ENCODE measurements at regions not wholly inside any gene's neighbourhood (a gene's known extent, or its start where the extent isn't known, plus 50 kb on each side); places are given as distances from the start of the nearest gene placed in this dataset.

DNA sequence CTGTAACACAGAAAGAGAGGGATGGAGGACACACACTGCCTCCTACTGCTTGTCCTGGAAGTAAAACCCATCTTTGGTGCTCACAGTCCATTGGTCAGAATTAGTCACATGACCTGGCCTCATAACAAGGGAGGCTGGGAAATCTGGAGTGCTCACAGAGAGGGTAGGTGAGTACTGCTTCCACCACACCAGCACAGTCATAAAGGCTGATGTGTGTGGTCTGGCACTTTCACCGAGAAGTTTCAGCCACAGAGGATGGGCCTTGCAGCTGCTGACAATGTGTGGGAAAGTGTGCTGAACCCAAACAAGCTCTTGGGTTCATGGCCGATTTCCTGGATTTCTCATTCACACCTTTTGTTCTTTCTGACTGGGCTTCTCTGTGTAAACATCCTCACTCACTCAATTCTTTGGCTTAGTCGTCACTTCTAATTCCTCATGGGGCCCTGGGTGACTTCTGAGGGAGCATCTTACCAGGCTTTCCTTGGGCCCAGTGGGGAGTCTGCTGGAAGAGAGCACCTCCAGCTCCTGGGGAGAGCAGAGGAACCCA lies 100.7 kb downstream of the ASB7 start:
- no peaks in the 10 kb centered on the region for H3K9me3 Mint-ChIP-seq (ENCODE audit: low read depth)

DNA sequence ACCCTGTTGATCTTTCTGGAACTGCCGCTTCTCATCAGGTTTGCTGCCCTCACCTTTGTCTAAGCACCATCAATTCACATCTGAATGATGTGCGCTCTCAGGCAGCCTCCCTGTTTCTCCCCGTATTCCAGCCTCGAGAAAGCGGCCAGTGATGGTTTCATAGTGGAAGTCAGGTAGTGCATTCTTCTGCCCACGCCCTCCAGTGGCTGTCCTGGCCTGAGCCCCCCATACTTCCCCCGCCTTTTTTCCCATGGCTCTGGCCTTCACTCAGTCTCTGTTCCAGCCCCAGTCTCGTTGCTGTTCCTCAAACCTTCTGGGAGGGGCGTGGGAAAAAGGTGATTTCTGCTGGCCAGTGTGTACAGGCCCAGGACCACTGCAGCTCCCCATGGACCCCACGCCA lies 101.3 kb downstream of the ASB7 start:
- H3K4me1 Mint-ChIP-seq (ENCODE audit: low read depth) = no peaks in the 10 kb centered on the region
- peaks cover 10% of the 10 kb centered on the region for H3K36me3 Mint-ChIP-seq
- H3K27me3 Mint-ChIP-seq = peaks cover 26% of the 10 kb centered on the region
- H3K27ac Mint-ChIP-seq = no peak overlapping the region
- H3K4me3 Mint-ChIP-seq = no peak overlapping the region
- no peaks in the 10 kb centered on the region for H3K9me3 Mint-ChIP-seq (ENCODE audit: low read depth)

More for the DNA sequence above, 100.7 kb downstream of the ASB7 start:
- Mint-ChIP-seq H3K27me3 (peaks cover 24% of the 10 kb centered on the region), H3K36me3 (peaks cover 7% of the 10 kb centered on the region), H3K4me1 (ENCODE audit: low read depth) (no peaks in the 10 kb centered on the region), H3K27ac (no peak overlapping the region), H3K4me3 (no peak overlapping the region)

DNA sequence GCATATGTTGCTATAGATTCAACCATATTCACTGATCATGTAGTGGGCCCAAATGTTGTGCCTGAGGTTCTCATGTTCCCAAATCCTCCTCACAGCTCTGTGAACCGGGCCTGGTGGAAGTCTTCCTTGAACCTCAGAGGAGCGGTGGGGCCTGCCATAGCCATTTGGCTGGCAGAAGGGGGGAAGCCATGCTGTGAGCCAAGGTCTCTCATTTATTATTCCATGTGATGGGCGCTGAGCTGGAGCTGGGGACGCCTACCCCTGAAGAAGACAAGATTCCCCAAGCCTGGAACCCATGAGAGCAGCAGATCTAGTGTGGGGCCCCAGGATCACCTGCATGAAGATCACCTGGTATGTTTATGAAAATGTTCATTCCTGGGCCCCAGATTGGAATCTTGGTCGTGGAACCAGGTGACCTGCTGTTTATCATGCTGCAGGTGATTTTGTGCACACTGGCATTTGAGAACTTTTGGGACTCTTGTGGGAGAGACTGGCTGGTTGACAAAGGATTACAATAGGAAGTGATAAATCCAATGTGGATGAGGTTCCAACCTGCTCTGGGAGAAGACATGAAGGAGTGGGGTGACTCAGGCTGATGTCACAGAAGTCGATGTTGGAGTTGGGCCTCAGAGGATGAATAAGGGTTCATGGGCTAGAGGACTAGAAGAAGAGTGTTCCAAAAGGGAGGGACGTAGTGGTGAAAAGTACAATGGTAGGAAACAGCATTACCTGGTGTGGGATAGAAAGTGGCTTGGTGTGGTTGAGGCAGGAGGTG lies 102.1 kb downstream of the ASB7 start:
- Mint-ChIP-seq H3K9me3 (ENCODE audit: low read depth) (no peaks in the 10 kb centered on the region), H3K4me1 (ENCODE audit: low read depth) (no peaks in the 10 kb centered on the region), H3K27ac (no peak overlapping the region), H3K4me3 (no peak overlapping the region), H3K27me3 (peaks cover 26% of the 10 kb centered on the region), H3K36me3 (peaks cover 10% of the 10 kb centered on the region)

DNA sequence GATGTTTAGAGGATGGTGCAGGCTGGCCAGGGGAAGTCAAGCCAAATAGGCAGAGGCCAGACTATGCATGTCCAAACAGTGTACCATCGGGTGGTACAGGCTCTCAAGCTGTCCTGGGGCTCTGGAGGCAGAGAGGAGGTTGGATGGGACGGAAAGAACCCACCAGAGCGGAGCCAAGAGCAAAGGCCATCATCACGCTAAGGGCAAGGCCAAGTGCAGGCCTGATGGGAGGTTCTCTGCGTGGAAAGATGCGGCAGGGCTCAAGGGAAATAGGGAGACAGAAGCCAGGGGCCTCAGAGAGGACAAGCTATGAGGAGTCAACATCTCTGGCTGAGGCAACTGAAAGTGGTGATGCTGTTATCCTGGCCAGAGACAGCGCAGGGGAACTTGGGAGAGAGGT lies 102.7 kb downstream of the ASB7 start:
- no peak overlapping the region for H3K4me3 Mint-ChIP-seq
- no peak overlapping the region for H3K27ac Mint-ChIP-seq
- H3K27me3 Mint-ChIP-seq = peaks cover 26% of the 10 kb centered on the region

DNA sequence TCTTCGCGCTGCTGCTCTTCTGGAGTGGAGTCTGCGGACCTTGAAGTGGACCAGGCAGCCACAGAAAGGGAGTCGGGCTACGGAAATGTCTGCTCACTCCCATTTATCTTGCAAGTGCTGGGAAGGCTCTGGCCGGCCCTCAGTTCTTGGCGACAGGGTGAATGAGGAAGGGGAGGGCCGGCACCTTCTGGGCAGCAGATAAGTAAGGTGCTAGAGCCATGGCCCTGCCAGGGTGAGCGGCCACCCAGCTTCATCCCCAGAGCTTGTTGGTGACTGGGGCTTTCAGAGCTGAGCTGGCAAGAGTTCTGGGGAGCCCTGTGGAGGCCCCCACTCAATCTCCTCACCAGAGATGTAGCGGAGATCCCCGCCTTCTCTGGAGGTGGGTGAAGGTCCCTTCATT lies 103.5 kb downstream of the ASB7 start:
- H3K27me3 Mint-ChIP-seq = peaks cover 26% of the 10 kb centered on the region
- no peak overlapping the region for H3K4me3 Mint-ChIP-seq

More for the DNA sequence above, 102.7 kb downstream of the ASB7 start:
- Mint-ChIP-seq H3K4me1 (ENCODE audit: low read depth) (no peaks in the 10 kb centered on the region), H3K36me3 (peaks cover 10% of the 10 kb centered on the region), H3K9me3 (ENCODE audit: low read depth) (no peaks in the 10 kb centered on the region)

DNA sequence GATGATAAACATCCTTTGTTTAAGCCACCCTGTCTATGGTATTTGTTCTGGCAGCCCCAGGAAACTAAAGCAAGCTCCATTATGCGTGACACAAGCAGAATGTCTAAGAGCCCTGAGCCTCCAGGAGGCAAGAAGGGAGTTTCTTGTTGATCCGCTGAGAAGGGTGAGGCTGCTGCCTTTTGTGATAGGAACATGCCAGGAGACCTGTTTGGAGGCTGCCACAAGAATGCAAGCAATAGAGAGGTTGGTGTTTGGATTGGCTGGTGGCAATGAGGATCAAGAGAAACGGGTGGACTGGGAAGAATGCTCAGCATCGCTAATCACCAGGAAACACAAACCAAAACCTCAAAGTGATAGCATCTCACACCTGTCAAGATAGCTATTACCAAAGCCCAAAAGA lies 104.8 kb downstream of the ASB7 start:
- Mint-ChIP-seq H3K27me3 (peaks cover 20% of the 10 kb centered on the region), H3K4me1 (ENCODE audit: low read depth) (no peaks in the 10 kb centered on the region), H3K4me3 (no peak overlapping the region), H3K27ac (no peak overlapping the region), H3K36me3 (peaks cover 10% of the 10 kb centered on the region), H3K9me3 (ENCODE audit: low read depth) (no peaks in the 10 kb centered on the region)

More for the DNA sequence above, 103.5 kb downstream of the ASB7 start:
- Mint-ChIP-seq H3K27ac (no peak overlapping the region), H3K9me3 (ENCODE audit: low read depth) (no peaks in the 10 kb centered on the region), H3K36me3 (peaks cover 10% of the 10 kb centered on the region), H3K4me1 (ENCODE audit: low read depth) (no peaks in the 10 kb centered on the region)

DNA sequence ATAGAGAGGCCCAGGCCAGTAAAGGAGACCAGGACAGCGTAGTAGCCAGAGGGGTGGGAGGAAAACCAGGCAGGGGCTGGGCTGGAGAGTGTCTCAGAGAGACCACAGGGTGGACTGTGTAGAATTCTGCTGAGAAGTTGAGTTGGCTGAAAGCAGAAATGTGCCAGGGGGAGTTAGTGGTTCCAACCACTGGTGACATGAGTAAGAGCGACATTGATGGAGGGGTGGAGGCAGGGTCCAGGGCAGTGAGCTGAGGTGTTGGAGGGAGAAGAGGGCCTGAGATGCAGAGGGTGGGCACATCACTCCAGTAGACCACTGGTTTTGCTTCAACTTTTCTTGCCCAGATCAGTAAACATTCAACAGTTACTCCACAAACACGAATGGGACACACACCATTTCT lies 106.5 kb downstream of the ASB7 start:
- Mint-ChIP-seq H3K36me3 (peaks cover 10% of the 10 kb centered on the region), H3K4me3 (no peak overlapping the region), H3K9me3 (ENCODE audit: low read depth) (no peaks in the 10 kb centered on the region), H3K27ac (no peak overlapping the region), H3K4me1 (ENCODE audit: low read depth) (no peaks in the 10 kb centered on the region), H3K27me3 (peaks cover 18% of the 10 kb centered on the region)

DNA sequence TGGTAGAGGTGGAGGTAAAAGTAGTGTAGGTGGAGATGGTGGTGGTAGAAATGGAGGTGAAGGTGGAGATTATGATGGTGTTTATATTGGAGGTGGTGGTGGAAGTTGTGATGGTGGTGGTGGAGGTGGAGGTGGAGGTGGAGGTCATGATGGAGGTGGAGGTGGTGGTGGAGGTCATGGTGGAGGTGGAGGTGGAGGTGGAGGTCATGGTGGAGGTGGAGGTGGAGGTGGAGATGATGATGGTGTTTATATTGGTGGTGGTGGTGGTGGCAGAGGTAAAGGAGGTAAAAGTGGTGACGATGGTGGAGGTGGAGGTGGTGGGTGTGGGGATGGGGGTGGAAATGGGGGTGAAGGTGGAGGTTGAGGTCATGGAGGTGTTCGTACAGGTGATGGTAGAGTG lies 107.8 kb downstream of the ASB7 start:
- Mint-ChIP-seq H3K27ac (no peak overlapping the region), H3K4me1 (ENCODE audit: low read depth) (no peaks in the 10 kb centered on the region), H3K36me3 (peaks cover 3% of the 10 kb centered on the region), H3K4me3 (no peak overlapping the region), H3K9me3 (ENCODE audit: low read depth) (no peaks in the 10 kb centered on the region), H3K27me3 (peaks cover 10% of the 10 kb centered on the region)

DNA sequence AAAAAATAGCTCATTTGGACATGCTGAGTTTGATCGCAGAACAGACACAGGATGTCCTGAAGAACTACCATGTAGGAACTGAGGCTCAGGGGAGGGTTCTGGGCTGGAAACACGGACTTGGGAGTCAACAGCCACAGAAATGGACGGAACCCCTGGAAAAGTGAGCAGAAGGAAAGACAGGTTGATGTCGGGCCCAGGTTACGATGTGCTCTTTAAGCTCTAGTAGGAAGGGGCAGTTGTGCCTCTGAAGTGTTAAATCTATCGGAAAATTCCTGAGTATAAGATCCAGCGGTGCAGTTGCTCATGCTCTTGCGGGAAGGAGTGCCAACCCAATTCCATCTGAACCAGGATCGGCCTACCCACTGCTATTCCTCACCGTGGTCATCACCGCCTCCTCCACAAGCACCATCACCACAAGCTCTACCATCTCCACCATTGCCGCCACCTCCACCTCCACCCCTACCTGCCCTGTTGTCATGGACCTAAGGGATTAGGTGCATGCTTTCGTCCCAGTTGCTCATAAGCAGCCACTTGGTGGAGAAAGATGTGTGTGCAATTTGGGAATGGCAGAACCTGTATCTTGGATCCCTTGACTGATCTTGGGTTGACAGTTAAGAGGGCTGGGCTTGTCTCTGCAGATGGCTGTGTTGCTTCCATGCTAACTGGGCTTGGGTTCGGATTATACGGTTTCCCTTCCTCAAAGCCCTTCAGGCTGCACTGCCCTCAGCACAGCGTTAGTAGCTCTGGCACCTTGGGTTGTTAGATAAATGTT lies 108.5 kb downstream of the ASB7 start:
- Mint-ChIP-seq H3K36me3 (peaks cover 3% of the 10 kb centered on the region), H3K4me1 (ENCODE audit: low read depth) (no peaks in the 10 kb centered on the region), H3K27me3 (peaks cover 7% of the 10 kb centered on the region), H3K9me3 (ENCODE audit: low read depth) (no peaks in the 10 kb centered on the region), H3K4me3 (no peak overlapping the region), H3K27ac (no peak overlapping the region)

DNA sequence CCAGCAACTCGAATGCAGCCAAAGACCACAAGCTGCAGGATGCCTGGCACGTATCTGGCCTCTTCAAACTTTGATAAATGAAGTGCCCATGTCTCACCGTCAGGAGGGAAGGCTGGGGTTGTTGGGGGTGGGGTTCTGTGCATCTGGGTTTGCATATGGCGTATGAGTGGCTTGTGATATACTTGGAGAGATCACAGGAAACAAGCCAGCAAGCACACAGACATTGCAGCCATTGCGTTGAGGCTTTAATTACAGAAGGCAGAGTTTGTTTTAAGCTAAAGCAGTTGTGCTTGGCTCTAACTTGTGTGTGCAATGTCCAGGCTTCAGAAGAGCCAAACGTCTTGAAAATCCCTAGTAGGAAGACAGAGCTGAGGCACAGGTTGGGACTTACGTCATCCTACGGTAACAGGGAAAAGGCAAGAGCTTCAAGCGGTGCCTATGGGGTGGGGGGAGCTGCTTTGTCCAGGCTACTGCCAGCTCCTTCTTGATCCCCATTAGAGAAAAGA lies 109.2 kb downstream of the ASB7 start:
- H3K36me3 Mint-ChIP-seq = peaks cover 3% of the 10 kb centered on the region
- no peaks in the 10 kb centered on the region for H3K4me1 Mint-ChIP-seq (ENCODE audit: low read depth)
- no peaks in the 10 kb centered on the region for H3K9me3 Mint-ChIP-seq (ENCODE audit: low read depth)
- peaks cover 7% of the 10 kb centered on the region for H3K27me3 Mint-ChIP-seq
- no peak overlapping the region for H3K27ac Mint-ChIP-seq
- H3K4me3 Mint-ChIP-seq = no peak overlapping the region

DNA sequence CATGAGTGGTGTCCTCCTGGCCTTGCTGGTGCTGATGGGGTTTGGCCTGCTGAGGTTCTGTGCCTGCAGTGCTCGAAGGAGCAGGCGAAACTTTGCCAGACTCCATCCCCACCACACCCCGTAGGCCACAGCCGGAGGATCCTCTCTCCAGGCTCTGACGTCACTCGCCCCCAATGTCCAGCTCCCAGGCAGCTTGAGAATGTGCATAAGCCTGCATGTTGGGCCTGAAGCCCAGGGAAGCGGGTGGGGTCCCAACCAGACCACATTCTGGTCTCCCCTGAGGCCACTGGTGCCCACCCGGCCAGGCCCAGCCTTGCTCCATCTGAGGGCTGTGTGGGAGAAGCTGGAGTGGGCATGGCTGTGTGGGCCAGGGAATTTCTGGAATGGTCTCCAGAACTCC lies 109.8 kb downstream of the ASB7 start:
- Mint-ChIP-seq H3K9me3 (ENCODE audit: low read depth) (no peaks in the 10 kb centered on the region), H3K36me3 (peaks cover 3% of the 10 kb centered on the region), H3K27ac (no peak overlapping the region), H3K4me1 (ENCODE audit: low read depth) (no peaks in the 10 kb centered on the region), H3K27me3 (peaks cover 7% of the 10 kb centered on the region), H3K4me3 (no peak overlapping the region)

DNA sequence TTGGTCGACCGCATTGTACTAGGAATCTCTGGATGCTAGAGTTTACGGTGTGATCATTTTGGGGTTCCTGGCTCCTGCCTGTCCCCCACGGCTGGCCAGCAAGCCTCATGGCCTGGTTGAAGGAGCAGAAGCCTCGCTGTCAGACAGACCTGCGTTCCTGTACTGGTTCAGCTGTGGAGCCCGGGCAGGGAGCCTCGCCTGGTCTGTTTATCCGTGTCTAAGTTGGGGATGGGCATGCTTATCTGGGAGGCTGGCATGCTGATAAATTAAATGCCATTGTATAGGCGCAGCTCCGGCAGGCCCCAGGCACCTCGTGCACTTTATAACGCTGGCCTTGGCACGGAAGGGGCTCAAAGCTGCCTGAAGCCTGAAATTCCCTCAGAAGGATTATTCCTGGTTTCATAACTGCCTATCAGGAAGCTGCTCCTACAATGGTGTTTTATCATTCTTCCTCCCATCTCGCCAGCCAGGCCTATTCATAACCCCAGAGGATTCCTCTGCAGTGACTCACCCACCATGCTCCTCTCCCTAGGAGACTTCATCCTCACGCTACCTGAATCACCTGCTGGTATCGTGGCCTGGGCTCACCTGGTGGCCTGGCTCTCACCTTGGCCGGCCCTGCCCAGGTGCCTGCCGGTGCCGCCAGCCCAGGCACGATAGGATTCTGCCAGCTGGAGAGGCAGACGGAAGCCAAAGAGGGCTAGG lies 110.9 kb downstream of the ASB7 start:
- Mint-ChIP-seq H3K27me3 (peaks cover 5% of the 10 kb centered on the region), H3K4me3 (no peak overlapping the region), H3K36me3 (peaks cover 3% of the 10 kb centered on the region), H3K4me1 (ENCODE audit: low read depth) (no peaks in the 10 kb centered on the region), H3K27ac (no peak overlapping the region), H3K9me3 (ENCODE audit: low read depth) (no peaks in the 10 kb centered on the region)

DNA sequence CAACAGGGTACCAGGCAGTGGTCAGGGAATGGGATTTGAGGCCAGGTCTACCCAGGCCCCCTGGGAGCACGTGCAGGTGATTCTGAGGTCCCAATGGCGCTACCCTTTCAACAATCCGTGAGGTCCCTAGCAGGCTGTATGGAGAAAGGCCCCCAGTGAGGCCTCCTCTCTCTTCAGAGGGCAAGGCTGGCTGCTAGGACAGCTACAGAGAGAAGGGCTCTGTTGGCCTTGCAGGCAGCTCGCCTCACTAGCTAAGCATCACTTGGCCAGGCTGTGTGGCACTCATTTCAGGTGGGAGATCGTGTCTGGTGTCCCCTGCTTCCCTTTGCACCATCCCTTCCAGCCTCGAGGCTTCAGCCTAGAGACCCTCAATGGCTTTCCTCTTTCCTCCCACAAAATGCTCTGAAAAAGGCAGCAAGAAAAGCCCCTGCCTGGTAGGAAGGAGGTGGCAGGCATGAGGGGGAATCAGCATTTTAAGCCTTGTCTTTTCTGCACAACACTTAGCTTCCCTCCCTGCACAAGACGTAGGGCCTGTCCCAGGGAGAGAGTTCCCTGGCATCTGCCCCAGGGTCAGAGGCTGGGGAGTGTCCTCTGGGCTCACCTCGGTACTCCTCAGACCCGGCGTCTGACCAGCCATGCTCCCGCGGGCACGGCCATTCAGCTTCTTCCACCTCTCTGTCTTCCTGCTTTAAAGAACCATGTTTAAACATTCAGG lies 111.8 kb downstream of the ASB7 start:
- H3K27me3 Mint-ChIP-seq = peaks cover 2% of the 10 kb centered on the region
- no peak overlapping the region for H3K4me3 Mint-ChIP-seq
- H3K36me3 Mint-ChIP-seq = no peaks in the 10 kb centered on the region
- H3K27ac Mint-ChIP-seq = no peak overlapping the region
- H3K9me3 Mint-ChIP-seq (ENCODE audit: low read depth) = no peaks in the 10 kb centered on the region
- H3K4me1 Mint-ChIP-seq (ENCODE audit: low read depth) = no peaks in the 10 kb centered on the region

DNA sequence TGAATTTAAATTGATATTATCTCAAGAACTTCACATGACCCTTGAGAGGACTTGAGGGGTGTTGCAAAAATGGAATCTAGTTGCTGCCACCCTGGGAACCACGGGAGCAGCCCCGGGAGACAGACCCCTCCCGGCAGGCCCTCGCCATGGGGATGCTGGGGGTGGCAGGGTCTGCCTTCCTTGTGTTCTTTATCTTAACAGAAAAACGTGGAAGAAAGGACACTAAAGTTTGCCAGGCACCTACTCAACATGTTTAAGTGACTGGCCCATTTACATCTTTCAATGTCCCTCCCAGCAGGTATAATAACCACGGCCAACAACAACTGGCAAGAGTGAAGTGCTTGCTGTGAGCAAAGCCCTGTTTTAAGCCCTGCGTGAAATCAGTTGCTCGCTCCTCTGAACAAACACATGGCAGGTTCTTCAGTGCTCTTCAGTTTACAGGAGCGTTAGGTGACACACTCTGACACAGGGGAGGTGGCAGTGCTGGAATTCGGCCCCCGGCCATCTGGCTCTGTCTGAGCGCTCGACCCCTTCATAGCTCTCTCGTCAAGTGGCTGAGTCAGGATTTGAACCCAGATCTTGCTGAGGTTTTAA lies 112.5 kb downstream of the ASB7 start:
- H3K9me3 Mint-ChIP-seq (ENCODE audit: low read depth) = no peaks in the 10 kb centered on the region
- no peaks in the 10 kb centered on the region for H3K4me1 Mint-ChIP-seq (ENCODE audit: low read depth)
- H3K27ac Mint-ChIP-seq = no peak overlapping the region
- H3K4me3 Mint-ChIP-seq = no peak overlapping the region
- H3K36me3 Mint-ChIP-seq = no peaks in the 10 kb centered on the region
- H3K27me3 Mint-ChIP-seq = peaks cover 2% of the 10 kb centered on the region
